ENCODE measurements at regions not wholly inside any gene's neighbourhood (a gene's known extent, or its start where the extent isn't known, plus 50 kb on each side); places are given as distances from the start of the nearest gene placed in this dataset.

- no peak for DNase-seq (ENCODE audit: low spot score)
Observed at GRCh38 chr7:113976508-113976907, 57.7 kb upstream of the PPP1R3A start.

GRCh38 chr7:113968713-113969112 lies 49.9 kb upstream of the PPP1R3A start:
- DNase-seq (ENCODE audit: low spot score) = no peak
